ENCODE measurements at regions not wholly inside any gene's neighbourhood (a gene's known extent, or its start where the extent isn't known, plus 50 kb on each side); places are given as distances from the start of the nearest gene placed in this dataset.

DNA sequence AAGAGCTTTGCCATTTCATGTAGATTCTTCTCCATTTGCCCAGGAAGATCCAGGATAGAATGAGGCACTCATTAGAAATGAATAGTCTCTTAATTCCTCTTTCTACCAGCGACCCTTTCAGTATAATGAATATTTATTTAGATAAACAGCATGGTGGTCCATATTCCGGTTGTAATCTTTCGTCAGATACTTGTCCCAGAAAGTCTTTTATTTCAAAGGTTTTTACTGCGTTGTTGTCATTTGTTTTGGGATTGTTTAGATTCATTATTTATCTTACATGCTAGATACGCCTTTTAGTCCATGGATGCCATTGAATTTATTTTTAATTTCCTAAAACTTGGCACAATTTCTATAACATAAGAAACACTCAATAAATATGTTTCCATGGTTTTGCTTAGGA is 139.7 kb upstream of the FLRT2 start:
- TF ChIP-seq POLR2AphosphoS5 (IDR thresholded peaks at IDR 0.05) (no peak), EP300 (IDR thresholded peaks at IDR 0.05) (no peak), POLR2A (IDR thresholded peaks at IDR 0.05) (no peak)
- TF ChIP-seq, protein P1, sequence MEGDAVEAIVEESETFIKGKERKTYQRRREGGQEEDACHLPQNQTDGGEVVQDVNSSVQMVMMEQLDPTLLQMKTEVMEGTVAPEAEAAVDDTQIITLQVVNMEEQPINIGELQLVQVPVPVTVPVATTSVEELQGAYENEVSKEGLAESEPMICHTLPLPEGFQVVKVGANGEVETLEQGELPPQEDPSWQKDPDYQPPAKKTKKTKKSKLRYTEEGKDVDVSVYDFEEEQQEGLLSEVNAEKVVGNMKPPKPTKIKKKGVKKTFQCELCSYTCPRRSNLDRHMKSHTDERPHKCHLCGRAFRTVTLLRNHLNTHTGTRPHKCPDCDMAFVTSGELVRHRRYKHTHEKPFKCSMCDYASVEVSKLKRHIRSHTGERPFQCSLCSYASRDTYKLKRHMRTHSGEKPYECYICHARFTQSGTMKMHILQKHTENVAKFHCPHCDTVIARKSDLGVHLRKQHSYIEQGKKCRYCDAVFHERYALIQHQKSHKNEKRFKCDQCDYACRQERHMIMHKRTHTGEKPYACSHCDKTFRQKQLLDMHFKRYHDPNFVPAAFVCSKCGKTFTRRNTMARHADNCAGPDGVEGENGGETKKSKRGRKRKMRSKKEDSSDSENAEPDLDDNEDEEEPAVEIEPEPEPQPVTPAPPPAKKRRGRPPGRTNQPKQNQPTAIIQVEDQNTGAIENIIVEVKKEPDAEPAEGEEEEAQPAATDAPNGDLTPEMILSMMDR (IDR thresholded peaks at IDR 0.05): no peak
- H3K27me3 ChIP-seq: no peaks in the 10 kb centered on the region
- H3K36me3 ChIP-seq: no peaks in the 10 kb centered on the region
- WGBS: 83% methylated on average over 5 of the region's 5 CpGs
- no peak overlapping the region for H3K27ac ChIP-seq
- no peak for DNase-seq (ENCODE audit: low spot score in 2 of 2)
- no peak overlapping the region for H3K4me3 ChIP-seq
- no peaks in the 10 kb centered on the region for H3K9me3 ChIP-seq
- no peaks in the 10 kb centered on the region for H3K4me1 ChIP-seq

DNA sequence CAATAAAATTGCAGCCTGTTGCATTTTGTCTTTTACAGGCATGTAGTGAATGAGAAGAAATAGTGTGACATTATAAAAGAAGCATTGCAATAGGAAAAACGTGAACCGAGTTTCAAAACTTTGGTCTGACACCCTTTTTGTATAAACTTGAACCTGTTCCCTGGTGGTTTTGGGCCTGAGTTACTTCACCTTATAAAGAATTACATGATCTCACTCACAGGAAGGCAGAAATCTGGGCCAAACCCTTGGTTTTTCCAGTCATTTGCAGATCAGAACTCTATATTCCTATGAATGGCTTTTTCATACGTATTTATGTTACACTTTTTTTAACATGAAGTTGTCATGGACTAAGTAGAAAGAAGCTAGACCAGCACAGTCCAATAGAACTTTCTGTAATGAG is 138.5 kb upstream of the FLRT2 start:
- no peaks in the 10 kb centered on the region for H3K4me1 ChIP-seq
- WGBS: 93% methylated on average over 3 of the region's 3 CpGs
- no peaks in the 10 kb centered on the region for H3K9me3 ChIP-seq
- TF ChIP-seq POLR2AphosphoS5 (IDR thresholded peaks at IDR 0.05) (no peak), POLR2A (IDR thresholded peaks at IDR 0.05) (no peak), EP300 (IDR thresholded peaks at IDR 0.05) (no peak)
- TF ChIP-seq, protein P1 (IDR thresholded peaks at IDR 0.05): no peak
- H3K4me3 ChIP-seq: no peak overlapping the region
- DNase-seq (ENCODE audit: low spot score in 2 of 2): no peak
- H3K27ac ChIP-seq: no peak overlapping the region
- no peaks in the 10 kb centered on the region for H3K27me3 ChIP-seq
- no peaks in the 10 kb centered on the region for H3K36me3 ChIP-seq

DNA sequence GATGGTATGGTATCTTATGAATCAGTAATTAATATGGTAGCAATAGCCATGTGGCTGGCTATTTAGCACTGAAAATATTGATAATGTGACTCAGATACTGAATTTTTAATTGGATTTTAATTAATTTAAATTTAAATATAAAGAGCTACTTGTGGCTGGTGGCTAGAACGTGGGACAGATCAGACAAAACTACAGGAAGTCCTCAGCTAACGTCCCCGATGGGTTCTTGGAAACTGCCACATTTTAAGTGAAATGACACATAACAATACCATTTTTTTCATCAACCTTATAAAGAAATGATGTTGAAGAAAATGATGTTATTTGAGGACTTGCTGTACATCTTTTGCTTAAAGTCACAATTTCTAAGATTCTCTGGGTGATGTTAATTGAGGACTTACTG is 138.1 kb upstream of the FLRT2 start:
- no peak overlapping the region for H3K27ac ChIP-seq
- TF ChIP-seq POLR2A (IDR thresholded peaks at IDR 0.05) (no peak), POLR2AphosphoS5 (IDR thresholded peaks at IDR 0.05) (no peak), EP300 (IDR thresholded peaks at IDR 0.05) (no peak)
- TF ChIP-seq, protein P1 (IDR thresholded peaks at IDR 0.05): no peak
- no peaks in the 10 kb centered on the region for H3K4me1 ChIP-seq
- H3K36me3 ChIP-seq: no peaks in the 10 kb centered on the region
- 87% methylated on average over 3 of the region's 3 CpGs for WGBS
- no peak overlapping the region for H3K4me3 ChIP-seq
- no peaks in the 10 kb centered on the region for H3K9me3 ChIP-seq
- no peak for DNase-seq (ENCODE audit: low spot score in 2 of 2)
- no peaks in the 10 kb centered on the region for H3K27me3 ChIP-seq

DNA sequence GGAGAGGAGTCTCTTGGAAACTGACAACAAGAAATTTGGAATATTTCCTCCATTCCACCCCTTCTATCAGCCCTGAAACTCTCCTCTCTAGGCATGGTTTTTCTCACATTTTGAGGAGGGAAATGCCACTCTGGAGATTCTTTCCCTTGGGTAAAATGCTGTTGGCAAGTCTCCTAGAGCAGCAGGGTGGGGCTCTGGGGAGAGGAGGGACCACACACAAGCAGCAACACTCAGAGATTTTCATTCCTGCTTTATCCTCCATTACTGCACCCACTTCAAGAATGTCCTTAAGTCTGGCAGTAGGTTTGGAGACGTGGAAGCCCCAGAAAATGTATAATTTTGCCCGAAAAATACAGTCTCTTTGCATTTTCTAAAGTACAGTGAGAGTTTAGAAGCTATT is 130.8 kb upstream of the FLRT2 start:
- Histone ChIP-seq H3K4me3 (no peak overlapping the region), H3K27ac (no peak overlapping the region), H3K4me1 (peaks cover 14% of the 10 kb centered on the region), H3K27me3 (no peaks in the 10 kb centered on the region), H3K36me3 (no peaks in the 10 kb centered on the region), H3K9me3 (no peaks in the 10 kb centered on the region)
- WGBS: 51% methylated on average over 2 of the region's 2 CpGs
- no peak for TF ChIP-seq POLR2AphosphoS5 (IDR thresholded peaks at IDR 0.05)
- TF ChIP-seq POLR2A (IDR thresholded peaks at IDR 0.05): no peak
- DNase-seq (ENCODE audit: low spot score in 2 of 2): no peak

DNA sequence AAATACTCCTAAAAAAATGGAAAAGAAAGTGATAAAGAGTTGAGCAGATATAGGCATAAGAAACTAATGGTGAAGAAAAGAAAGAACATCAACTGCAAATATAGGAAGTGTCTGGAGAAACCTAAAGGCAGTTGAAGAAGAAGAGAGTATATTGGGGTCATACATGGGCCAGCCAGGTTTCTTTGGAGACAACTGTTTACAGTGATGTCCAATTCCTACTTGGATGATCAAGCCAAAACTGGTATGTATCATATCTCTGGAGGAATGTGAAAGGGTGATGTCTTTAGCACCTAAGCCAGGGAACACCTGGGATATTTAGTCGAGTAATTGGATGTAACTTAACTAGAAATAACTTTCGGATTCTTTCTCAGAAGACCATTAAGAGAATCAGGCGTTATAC is 129.3 kb upstream of the FLRT2 start:
- no peaks in the 10 kb centered on the region for H3K36me3 ChIP-seq
- no peaks in the 10 kb centered on the region for H3K27me3 ChIP-seq
- no peak overlapping the region for H3K4me3 ChIP-seq
- peaks cover 14% of the 10 kb centered on the region for H3K4me1 ChIP-seq
- no peaks in the 10 kb centered on the region for H3K9me3 ChIP-seq
- DNase-seq (ENCODE audit: low spot score in 2 of 2): no peak
- WGBS: 86% methylated on average over 3 of the region's 3 CpGs
- no peak overlapping the region for H3K27ac ChIP-seq
- no peak for TF ChIP-seq POLR2A (IDR thresholded peaks at IDR 0.05)
- TF ChIP-seq, protein P1 (IDR thresholded peaks at IDR 0.05): no peak
- no peak for TF ChIP-seq POLR2AphosphoS5 (IDR thresholded peaks at IDR 0.05)
- TF ChIP-seq EP300 (IDR thresholded peaks at IDR 0.05): no peak

DNA sequence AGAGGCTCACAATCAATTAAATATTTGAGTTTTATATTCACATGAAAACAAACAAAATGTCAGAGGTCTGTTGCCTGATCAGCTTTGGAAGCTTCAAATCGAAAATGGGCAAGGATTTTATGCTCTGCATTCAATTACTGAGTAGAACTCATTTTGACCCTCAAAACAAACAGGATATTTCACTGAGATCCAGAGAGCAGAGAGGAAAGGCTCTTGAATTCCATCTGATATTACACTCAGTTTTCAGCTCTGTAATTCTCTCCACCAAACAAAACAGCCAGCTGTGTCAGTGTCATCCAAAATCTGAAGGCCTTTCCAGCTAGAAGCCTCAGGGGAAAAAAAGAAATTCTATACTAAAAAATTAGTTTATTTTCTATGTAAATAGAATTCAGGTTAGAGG is 128.6 kb upstream of the FLRT2 start:
- H3K36me3 ChIP-seq: no peaks in the 10 kb centered on the region
- WGBS: 50% methylated on average over 1 of the region's 1 CpG
- H3K4me3 ChIP-seq: no peak overlapping the region
- no peak for DNase-seq (ENCODE audit: low spot score in 2 of 2)
- H3K27me3 ChIP-seq: no peaks in the 10 kb centered on the region
- peaks cover 14% of the 10 kb centered on the region for H3K4me1 ChIP-seq
- H3K27ac ChIP-seq: no peak overlapping the region
- no peak for TF ChIP-seq POLR2A (IDR thresholded peaks at IDR 0.05)
- TF ChIP-seq, protein P1 (IDR thresholded peaks at IDR 0.05): no peak
- TF ChIP-seq EP300 (IDR thresholded peaks at IDR 0.05): no peak
- TF ChIP-seq POLR2AphosphoS5 (IDR thresholded peaks at IDR 0.05): no peak
- H3K9me3 ChIP-seq: no peaks in the 10 kb centered on the region
